ENCODE measurements at regions not wholly inside any gene's neighbourhood (a gene's known extent, or its start where the extent isn't known, plus 50 kb on each side); places are given as distances from the start of the nearest gene placed in this dataset.

GRCh38 chr17:36844601-36845000 is 92.7 kb upstream of the LHX1 start:
- no peak for TF ChIP-seq POLR2A (IDR thresholded peaks at IDR 0.05)
- TF ChIP-seq, protein P1, sequence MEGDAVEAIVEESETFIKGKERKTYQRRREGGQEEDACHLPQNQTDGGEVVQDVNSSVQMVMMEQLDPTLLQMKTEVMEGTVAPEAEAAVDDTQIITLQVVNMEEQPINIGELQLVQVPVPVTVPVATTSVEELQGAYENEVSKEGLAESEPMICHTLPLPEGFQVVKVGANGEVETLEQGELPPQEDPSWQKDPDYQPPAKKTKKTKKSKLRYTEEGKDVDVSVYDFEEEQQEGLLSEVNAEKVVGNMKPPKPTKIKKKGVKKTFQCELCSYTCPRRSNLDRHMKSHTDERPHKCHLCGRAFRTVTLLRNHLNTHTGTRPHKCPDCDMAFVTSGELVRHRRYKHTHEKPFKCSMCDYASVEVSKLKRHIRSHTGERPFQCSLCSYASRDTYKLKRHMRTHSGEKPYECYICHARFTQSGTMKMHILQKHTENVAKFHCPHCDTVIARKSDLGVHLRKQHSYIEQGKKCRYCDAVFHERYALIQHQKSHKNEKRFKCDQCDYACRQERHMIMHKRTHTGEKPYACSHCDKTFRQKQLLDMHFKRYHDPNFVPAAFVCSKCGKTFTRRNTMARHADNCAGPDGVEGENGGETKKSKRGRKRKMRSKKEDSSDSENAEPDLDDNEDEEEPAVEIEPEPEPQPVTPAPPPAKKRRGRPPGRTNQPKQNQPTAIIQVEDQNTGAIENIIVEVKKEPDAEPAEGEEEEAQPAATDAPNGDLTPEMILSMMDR (IDR thresholded peaks at IDR 0.05), result no peak
